GM20000 (cell line): ENCODE measurements at regions not wholly inside any gene's neighbourhood (a gene's known extent, or its start where the extent isn't known, plus 50 kb on each side); places are given as distances from the start of the nearest gene placed in this dataset.

Experiments
- DNase-seq: peaks from one replicate; pipeline ENCODE4 v3.0.0; 2012; ENCODE audit warnings: low spot score
- TF ChIP-seq, protein P1 (sequence below): IDR thresholded peaks from 2 replicates; pipeline ENCODE4 v1.5.1; 2012; ENCODE audit warnings: mild to moderate bottlenecking, control low read depth; ENCODE audit errors: extremely low read depth, missing control alignments

DNA sequence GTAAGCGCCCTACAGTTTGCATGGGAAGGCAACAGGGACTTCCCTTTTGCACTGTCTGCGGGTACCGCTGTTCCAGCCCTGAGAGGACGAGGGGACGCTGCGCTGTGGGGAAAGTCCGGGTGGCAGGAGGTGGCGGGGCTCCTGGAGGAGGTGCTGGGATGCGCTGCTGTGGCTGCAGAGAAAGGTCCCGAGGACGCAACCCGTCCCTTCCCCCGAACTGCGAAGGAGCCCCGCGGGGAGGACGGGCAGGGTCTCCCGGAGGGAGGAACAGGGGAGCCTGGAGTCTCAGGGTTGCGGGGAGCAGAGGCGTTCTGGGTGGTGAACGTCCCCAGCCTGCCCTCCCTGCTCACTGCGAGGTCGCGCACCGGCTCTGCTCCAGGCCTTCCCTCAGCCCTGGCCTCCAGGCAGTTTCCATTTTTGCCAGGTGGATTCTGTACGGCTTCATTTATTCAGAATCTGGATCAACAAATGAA lies 91.6 kb downstream of the CXCL12 start:
- TF ChIP-seq, protein P1, sequence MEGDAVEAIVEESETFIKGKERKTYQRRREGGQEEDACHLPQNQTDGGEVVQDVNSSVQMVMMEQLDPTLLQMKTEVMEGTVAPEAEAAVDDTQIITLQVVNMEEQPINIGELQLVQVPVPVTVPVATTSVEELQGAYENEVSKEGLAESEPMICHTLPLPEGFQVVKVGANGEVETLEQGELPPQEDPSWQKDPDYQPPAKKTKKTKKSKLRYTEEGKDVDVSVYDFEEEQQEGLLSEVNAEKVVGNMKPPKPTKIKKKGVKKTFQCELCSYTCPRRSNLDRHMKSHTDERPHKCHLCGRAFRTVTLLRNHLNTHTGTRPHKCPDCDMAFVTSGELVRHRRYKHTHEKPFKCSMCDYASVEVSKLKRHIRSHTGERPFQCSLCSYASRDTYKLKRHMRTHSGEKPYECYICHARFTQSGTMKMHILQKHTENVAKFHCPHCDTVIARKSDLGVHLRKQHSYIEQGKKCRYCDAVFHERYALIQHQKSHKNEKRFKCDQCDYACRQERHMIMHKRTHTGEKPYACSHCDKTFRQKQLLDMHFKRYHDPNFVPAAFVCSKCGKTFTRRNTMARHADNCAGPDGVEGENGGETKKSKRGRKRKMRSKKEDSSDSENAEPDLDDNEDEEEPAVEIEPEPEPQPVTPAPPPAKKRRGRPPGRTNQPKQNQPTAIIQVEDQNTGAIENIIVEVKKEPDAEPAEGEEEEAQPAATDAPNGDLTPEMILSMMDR: no peak
- no peak for DNase-seq

DNA sequence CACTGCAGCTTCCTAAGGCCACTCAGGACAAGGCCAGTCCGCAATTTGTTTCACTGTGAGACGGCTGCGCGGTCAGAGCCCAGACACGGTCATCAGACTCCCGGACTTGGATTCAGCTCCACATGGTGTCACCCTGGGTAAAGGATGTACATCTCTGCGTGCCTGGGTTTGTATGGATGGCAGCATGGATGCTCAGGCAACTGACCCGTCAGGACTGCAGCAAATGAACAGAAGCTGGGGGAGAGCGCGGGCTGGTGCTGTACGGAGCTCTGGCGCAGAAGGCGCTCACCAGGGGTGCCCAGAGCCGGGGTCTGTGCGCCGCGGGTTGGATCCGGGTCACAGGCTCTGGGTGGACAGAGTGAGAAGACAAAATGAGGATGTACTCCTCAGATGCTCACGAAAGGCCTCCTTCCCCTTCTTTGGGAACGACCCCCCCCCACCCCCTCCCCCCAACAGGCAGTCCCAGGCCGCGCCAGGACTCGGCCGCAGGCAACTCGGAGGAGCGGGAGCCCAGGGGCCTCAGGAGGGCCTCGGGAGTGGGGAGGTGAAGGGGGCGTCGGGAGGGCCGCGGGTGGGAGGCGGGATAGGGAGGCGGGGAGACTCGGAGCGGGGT lies 92.4 kb downstream of the CXCL12 start:
- no peak for DNase-seq
- TF ChIP-seq, protein P1: no peak

DNA sequence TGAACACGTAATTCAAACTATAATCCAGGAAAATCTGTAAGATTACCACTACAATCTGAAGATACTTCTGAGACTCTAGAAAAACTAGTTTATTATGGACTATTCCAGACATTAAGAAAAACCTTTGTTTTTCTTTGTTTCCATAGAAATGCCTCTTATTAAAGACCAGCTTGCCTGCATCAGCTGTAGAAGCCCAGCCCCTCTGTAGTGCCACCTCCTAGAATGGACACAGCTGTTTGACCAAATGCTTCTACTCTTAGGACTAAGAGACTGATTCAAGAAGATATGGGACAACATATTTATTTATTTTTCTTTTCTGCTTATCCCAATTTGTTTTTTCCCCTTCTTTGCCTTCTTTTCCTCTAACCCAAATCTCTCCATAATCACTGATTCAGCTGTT lies 93.8 kb downstream of the CXCL12 start:
- no peak for DNase-seq
- TF ChIP-seq, protein P1: no peak

DNA sequence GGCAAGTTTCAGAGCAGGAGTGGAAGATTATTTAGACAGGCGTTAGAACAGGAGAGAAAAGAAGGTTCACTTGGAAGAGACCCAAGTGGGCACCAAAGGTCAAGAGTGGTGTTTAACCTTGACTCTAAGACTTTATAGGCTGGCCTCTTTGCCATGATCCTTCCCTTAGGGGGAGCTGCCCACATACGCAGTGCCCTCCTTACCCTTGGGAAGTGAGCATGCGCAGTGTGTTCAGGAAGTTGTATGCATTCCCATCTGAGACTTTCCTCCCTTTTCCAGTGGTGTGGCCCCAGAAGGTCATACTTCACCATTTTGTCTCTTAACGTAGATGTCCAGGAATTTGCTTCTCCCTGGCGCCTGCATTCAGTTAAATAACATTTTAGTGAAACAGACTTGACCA lies 95.8 kb downstream of the CXCL12 start:
- no peak for DNase-seq
- TF ChIP-seq, protein P1: no peak

DNA sequence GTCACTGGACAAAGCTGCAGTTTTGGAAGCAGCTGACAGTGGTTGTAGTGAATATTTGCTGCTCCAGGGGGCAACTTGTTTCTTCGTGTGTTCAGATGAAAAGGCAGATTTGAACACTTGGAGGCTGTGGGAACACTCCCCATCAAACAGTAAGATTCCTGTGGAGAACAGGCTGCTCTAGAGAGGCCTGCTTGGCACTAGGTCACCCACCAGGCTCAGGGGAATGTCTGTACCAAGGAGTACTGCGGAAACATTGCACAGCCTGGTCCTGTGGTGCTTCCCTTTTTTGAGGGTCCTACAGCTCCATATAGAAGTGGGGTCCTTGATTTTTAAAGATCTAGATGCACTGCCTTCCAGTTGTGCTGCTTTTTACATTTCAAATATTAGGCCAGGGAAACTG lies 97.5 kb downstream of the CXCL12 start:
- TF ChIP-seq, protein P1: no peak
- DNase-seq: no peak

DNA sequence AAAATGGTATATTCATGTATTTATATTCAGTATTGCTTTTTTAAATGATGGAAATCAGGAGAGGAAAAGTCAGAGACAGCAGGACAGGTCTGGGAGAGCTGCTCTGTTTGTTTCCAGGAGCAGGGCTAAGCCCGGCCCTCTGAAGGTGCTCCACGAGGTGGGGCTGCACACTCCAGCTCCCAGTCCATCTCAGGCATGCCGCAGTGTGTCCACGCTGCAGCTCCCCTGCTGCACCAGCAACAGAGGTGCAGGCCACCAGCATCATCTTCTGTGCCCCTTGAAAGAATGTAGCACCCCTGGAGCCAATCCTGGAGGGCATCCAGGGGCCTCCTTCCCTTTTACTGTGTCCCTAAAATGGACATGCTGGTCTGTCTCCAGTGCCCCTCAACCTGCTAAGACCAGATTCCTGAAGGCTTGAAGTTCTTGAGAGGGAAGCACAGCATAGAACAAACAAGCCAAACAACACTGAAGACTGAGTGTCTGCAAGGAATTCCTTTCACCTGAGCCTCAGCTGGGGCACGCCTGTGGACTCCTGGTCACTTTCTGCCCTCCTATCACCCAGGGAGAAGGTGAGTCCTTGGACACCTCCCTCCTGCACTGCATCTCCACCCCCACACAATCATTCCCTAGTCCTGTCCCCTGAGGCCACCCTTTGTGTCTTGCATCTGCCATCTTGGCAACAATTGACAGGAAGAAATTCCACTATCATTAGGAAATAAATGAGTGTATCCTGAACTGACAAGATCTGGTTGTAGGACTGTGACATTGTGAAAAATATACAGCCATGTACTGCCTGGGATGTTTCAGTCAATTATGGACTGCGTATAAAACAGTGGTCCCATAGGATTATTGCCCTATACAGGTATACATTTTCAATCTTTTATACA lies 100.5 kb downstream of the CXCL12 start:
- DNase-seq: no peak
- TF ChIP-seq, protein P1: no peak

DNA sequence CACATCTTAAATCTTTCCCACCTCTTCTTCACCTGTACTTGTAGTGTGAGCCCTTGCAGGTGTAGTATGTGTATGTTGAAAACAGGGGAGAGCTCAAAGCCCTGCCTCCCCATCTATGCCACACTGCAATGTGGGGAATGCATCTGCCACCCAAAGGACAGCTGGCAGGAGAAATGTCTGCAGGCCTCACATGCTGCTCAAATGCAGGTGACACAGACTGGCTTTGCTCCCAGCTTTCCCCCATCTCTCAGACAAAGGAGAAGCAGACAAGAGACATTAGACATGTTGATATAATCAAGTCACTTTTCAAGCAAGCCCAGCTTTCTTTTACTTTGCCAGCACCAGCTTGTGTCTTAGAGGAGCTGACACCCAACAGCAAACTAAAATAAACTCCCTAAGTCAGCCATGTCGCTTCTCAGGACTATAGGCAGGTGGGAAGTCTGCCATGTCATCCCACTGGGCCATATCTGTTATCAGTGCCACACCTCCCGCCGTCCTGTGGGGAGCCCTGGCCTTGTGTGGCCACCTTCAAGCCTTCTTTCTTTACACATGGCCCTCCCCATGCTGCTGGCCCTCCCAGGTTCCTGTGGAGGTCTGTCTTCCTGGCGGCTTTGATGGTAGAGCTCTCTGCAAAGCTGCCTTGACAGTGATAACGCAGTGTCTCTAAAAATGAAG lies 102.1 kb downstream of the CXCL12 start:
- no peak for DNase-seq
- TF ChIP-seq, protein P1: no peak
